HG03108 (cell line): ENCODE measurements at regions not wholly inside any gene's neighbourhood (a gene's known extent, or its start where the extent isn't known, plus 50 kb on each side); places are given as distances from the start of the nearest gene placed in this dataset.
A peak's percentile ranks its signal among the peaks of the same experiment; 100 is the strongest.

ENCODE experiments used
- ATAC-seq: cut with Tn5 transposase; IDR thresholded peaks from one replicate; pipeline ENCODE4 v1.9.1; 2021; ENCODE audit warnings: moderate library complexity; ENCODE audit not compliant: unreplicated experiment

- ATAC-seq: no peak
These were observed 96.0 kb upstream of the TMEM168 start for GRCh38 chr7:112886208-112886607.

GRCh38 chr7:112882991-112883390 is 92.8 kb upstream of the TMEM168 start:
- ATAC-seq: no peak

- ATAC-seq: no peak
These were observed 92.3 kb upstream of the TMEM168 start for GRCh38 chr7:112882511-112882910.

- no peak for ATAC-seq
These were observed 91.8 kb upstream of the TMEM168 start for GRCh38 chr7:112882022-112882421.

GRCh38 chr7:112880818-112881418 is 90.7 kb upstream of the TMEM168 start:
- no peak for ATAC-seq

DNA sequence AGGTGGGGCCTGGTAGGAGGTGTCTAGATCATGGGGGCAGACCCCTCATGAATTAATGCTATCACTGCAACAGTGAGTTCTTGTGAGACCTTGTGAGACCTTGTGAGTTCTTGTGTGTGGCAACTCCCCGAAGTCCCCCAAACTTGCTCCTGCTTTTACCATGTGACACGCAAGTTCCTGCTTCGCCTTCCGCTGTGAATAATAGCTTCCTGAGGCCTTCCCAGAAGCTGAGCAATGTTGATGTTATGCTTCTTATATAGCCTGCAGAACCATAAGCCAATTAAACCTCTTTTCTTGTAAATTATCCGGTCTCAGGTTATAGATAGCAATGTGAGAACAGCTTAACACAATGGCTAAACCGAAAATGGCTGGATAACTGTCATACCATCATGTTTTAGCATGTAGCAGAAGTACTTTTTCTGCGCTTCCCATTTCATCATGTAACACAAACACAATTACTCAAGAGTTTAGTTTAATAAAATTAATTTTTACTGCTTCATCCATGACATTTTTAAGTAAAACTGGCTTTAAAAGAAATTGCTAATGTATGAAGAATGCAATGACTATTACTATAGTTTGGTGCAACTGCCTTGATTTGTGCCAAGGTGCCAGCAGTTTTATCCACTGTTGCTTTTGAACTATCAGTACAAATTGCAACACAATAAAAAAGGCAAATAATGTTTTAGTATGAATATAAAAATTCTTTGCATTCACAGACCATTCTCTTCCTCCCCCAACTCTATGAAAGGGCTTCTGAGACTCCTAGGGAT is 87.7 kb upstream of the TMEM168 start:
- no peak for ATAC-seq

- ATAC-seq: no peak
These were observed 86.7 kb upstream of the TMEM168 start for GRCh38 chr7:112876877-112877276.

DNA sequence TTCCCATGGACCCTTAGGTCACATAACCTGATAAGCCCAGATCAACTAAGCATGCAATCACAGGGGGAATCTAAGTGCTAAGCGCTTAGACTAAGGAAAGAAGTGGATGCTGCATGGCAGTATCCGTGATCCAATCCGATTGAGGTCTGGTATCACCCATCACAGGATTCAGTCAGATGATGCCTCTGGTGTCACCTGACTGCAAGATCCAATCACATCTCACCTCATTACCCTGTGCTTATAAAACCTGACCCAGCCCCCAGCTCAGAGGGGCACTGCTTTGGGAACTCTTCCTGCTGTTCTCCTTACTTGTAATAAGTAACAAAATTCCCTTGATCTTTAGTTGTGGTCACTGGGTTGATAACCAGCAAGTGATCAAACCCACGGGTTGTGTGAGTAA is 84.7 kb upstream of the TMEM168 start:
- no peak for ATAC-seq

DNA sequence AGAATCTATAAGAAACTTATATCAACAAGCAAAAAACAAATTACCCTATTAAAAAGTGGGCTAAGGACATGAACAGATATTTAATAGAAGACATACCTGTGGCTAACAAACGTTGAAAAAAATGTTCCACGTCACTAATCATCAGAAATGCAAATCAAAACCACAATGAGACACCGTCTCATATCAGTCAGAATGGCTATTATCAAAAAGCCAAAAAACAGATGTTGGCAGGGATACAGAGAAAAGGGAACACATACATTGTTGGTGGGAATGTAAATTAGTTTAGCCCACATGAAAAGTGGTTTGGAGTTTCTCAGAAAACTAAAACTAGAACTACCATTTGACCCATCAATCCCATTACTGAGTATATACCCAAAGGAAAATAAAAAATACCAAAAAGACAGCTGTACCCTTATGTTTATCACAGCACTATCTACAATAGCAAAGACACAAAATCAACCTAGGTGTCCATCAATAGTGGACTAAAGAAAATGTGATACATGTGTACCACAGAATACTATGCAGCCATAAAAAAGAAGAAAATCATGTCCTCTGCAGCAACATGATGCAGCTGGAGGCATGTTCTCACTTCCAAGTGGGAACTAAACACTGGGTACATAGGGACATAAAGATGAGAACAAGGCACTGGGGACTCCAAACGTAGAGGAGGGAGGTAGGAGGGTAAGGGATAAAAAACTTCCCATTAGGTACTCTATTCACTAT is 83.8 kb upstream of the TMEM168 start:
- ATAC-seq: no peak

DNA sequence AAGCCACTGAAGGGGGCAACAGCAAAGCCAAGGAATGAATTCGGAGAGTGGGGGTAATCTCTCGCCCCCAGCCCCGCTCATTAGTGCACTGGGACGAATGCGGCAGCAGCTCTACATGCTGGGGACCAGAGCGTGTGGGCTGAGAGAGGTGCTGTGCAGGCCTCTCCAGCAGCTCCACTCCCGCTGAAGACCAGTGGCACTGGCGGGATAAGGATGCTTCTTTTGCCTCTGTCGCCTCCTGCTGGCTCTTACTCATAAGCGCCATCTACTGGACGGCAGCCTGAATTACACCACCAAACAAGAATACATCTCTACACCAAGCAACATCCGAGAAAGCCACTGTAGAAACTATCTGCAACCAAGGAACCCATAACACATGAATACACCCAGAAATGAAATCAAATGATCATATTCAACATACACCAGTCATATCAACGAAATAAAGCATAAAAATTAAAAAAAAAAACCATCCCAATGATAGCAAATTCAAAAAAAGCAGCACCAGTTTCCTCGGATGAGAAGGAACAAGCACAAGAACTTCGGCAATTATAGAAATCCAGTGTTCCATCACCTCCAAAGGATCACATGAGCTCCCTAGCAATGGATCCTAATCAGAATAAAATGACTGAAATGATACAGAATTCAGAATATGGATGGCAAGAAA is 79.0 kb upstream of the TMEM168 start:
- no peak for ATAC-seq

DNA sequence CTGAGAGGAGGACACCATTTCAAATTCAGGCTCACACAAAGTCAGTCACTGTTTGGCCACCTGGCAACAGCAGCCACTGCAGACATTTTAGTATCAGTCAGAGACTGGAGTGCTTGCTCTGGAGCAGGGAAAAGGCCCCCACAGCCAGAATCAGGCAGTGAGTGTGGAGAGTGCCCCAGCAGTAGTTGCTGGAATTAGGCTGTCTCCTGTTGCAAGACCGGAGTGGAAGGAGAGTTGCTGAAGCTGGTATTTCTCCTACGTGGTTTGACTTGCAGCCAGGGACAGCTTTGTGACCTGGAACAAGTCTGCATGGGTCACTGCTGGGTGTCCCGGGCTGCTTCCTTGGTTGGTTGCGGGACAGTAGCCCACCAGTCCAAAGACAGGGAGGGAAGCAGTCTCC is 78.4 kb upstream of the TMEM168 start:
- no peak for ATAC-seq

GRCh38 chr7:112866424-112866823 is 76.2 kb upstream of the TMEM168 start:
- ATAC-seq: peak; percentile 96

DNA sequence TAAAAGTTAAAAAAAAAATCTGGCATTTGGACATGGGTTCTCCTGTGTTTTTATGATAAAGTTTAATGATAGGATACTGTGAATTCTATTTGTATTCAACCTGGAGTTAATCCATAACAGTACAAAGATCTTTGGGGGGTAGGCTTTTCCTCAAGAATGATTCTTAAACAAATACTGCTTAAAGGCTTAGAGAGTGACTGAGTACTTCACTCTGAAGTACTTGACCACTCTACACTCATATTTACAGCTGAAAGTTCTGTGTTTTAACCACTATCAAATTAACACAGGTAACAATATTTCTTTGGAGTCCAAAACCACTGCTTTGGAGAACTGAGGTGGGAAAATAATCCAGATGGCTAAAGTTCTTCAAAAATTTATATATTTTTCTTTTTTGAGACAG is 74.2 kb upstream of the TMEM168 start:
- no peak for ATAC-seq

DNA sequence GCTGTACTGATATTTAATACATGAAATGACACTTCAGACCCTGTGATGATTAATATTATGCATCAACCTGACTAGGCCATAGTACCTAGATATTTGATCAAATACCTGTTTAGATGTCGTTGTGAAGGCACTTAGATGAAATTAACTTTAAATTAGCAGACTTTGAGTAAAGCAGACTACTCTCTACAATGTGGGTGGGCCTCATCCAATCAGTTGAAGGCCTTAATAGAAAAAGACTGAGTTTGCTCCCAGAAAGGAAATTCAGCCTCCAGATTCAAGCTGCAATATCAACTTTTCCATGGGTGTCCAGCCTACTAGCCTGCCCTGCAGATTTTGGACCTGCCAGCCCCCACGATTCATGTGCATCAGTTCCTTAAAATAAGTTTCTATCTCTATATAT is 68.6 kb upstream of the TMEM168 start:
- no peak for ATAC-seq

- ATAC-seq: no peak
These were observed 65.0 kb upstream of the TMEM168 start for GRCh38 chr7:112855227-112855626.

- ATAC-seq: no peak
These were observed 64.0 kb upstream of the TMEM168 start for GRCh38 chr7:112854169-112854568.

GRCh38 chr7:112853422-112853821 is 63.2 kb upstream of the TMEM168 start:
- ATAC-seq: no peak

- ATAC-seq: no peak
These were observed 53.0 kb upstream of the TMEM168 start for GRCh38 chr7:112843151-112843550.
